Vagina (tissue), 2 donors: ENCODE measurements at regions not wholly inside any gene's neighbourhood (a gene's known extent, or its start where the extent isn't known, plus 50 kb on each side); places are given as distances from the start of the nearest gene placed in this dataset.

Experiments used
- DNase-seq, 2 donors: peaks; one replicate each; pipeline ENCODE4 v3.0.0-alpha.2; 2017; ENCODE audit errors: extremely low spot score in 2 of 2
- H3K27ac ChIP-seq: fragments of 200-600 bp; sonication (generic); one replicate; pipeline ENCODE4 v1.5.1; 2019
- H3K27me3 ChIP-seq: fragments of 200-600 bp; sonication (generic); one replicate; pipeline ENCODE4 v1.5.1; 2019
- H3K36me3 ChIP-seq, 2 donors: fragments of 200-600 bp; sonication (generic); one replicate each; pipeline ENCODE4 v1.5.1; 2017 to 2019
- H3K4me1 ChIP-seq: fragments of 200-600 bp; sonication (generic); one replicate; pipeline ENCODE4 v1.5.1; 2019
- H3K4me3 ChIP-seq, 2 donors: fragments of 200-600 bp; sonication (generic); 1 replicate in 1 of 2; 2 replicates in 1 of 2; pipeline ENCODE4 v1.5.1; 2016 to 2019
- H3K9me3 ChIP-seq: fragments of 200-600 bp; sonication (generic); one replicate; pipeline ENCODE4 v1.5.1; 2019
- CTCF ChIP-seq, 3 experiments: fragments of 450-650 bp in 2 of 3; fragments of 200-600 bp in 1 of 3; sonication (generic) in 1 of 3; IDR thresholded peaks; one replicate each; pipeline ENCODE4 v1.5.1; 2017 to 2019; ENCODE audit warnings: antibody characterized with exemption in 3 of 3, mild to moderate bottlenecking in 2 of 3, moderate library complexity in 2 of 3
- POLR2A ChIP-seq, 2 donors: fragments of 450-650 bp; IDR thresholded peaks; one replicate each; pipeline ENCODE4 v1.6.1; 2017; ENCODE audit warnings: antibody characterized with exemption in 2 of 2, mild to moderate bottlenecking in 2 of 2, moderate library complexity in 2 of 2
- POLR2AphosphoS5 ChIP-seq, 2 donors: sonication (generic); formaldehyde crosslinking; IDR thresholded peaks; one replicate each; pipeline ENCODE4 v1.9.0; 2017; ENCODE audit warnings: antibody characterized with exemption in 2 of 2, mild to moderate bottlenecking in 2 of 2, low read depth in 1 of 2; ENCODE audit not compliant: insufficient read depth in 1 of 2
- intact Hi-C: fragments of 100-400 bp; cut with DNase I; formaldehyde crosslinking; loops from one replicate; pipeline ENCODE4 v1.15.1; 2023

- TF ChIP-seq POLR2A (IDR thresholded peaks at IDR 0.05): no peak
- no peak for TF ChIP-seq POLR2AphosphoS5 (IDR thresholded peaks at IDR 0.05; ENCODE audit: insufficient read depth in 1 of 2, low read depth in 1 of 2)
- no peak for TF ChIP-seq CTCF (IDR thresholded peaks at IDR 0.05)
- no peaks in the 10 kb centered on the region for H3K27me3 ChIP-seq
- no peak overlapping the region for H3K4me3 ChIP-seq
- H3K4me1 ChIP-seq: no peaks in the 10 kb centered on the region
- no peak for DNase-seq
- H3K9me3 ChIP-seq: no peaks in the 10 kb centered on the region
- intact Hi-C loops: no loop called here
- H3K27ac ChIP-seq: no peak overlapping the region
- no peaks in the 10 kb centered on the region for H3K36me3 ChIP-seq
Observed at GRCh38 chr7:45255187-45255586, 97.6 kb downstream of the RAMP3 start.

- H3K27ac ChIP-seq: no peak overlapping the region
- H3K4me1 ChIP-seq: no peaks in the 10 kb centered on the region
- no peaks in the 10 kb centered on the region for H3K9me3 ChIP-seq
- TF ChIP-seq POLR2A (IDR thresholded peaks at IDR 0.05) (no peak), CTCF (IDR thresholded peaks at IDR 0.05) (no peak), POLR2AphosphoS5 (IDR thresholded peaks at IDR 0.05; ENCODE audit: insufficient read depth in 1 of 2, low read depth in 1 of 2) (no peak)
- H3K36me3 ChIP-seq: no peaks in the 10 kb centered on the region
- no peak overlapping the region for H3K4me3 ChIP-seq
- intact Hi-C loops: no loop called here
- DNase-seq: no peak
- no peaks in the 10 kb centered on the region for H3K27me3 ChIP-seq
Observed at GRCh38 chr7:45256309-45256708, 98.7 kb downstream of the RAMP3 start.

GRCh38 chr7:45256775-45257174 lies 99.2 kb downstream of the RAMP3 start:
- H3K4me3 ChIP-seq: no peak overlapping the region
- no peaks in the 10 kb centered on the region for H3K36me3 ChIP-seq
- H3K9me3 ChIP-seq: no peaks in the 10 kb centered on the region
- no peak for TF ChIP-seq POLR2A (IDR thresholded peaks at IDR 0.05)
- no peak for TF ChIP-seq POLR2AphosphoS5 (IDR thresholded peaks at IDR 0.05; ENCODE audit: insufficient read depth in 1 of 2, low read depth in 1 of 2)
- no peak for TF ChIP-seq CTCF (IDR thresholded peaks at IDR 0.05)
- H3K27ac ChIP-seq: no peak overlapping the region
- no peaks in the 10 kb centered on the region for H3K4me1 ChIP-seq
- no peaks in the 10 kb centered on the region for H3K27me3 ChIP-seq
- no peak for DNase-seq
- intact Hi-C loops: no loop called here

- H3K9me3 ChIP-seq: no peaks in the 10 kb centered on the region
- intact Hi-C loops: no loop called here
Observed at GRCh38 chr7:45257284-45257683, 99.7 kb downstream of the RAMP3 start.

More at GRCh38 chr7:45257284-45257683, 99.7 kb downstream of the RAMP3 start:
- no peaks in the 10 kb centered on the region for H3K27me3 ChIP-seq
- no peaks in the 10 kb centered on the region for H3K36me3 ChIP-seq
- no peak overlapping the region for H3K27ac ChIP-seq
- no peaks in the 10 kb centered on the region for H3K4me1 ChIP-seq
- H3K4me3 ChIP-seq: no peak overlapping the region
- no peak for DNase-seq
- no peak for TF ChIP-seq CTCF (IDR thresholded peaks at IDR 0.05)
- TF ChIP-seq POLR2A (IDR thresholded peaks at IDR 0.05): no peak
- TF ChIP-seq POLR2AphosphoS5 (IDR thresholded peaks at IDR 0.05; ENCODE audit: insufficient read depth in 1 of 2, low read depth in 1 of 2): no peak
